ENCODE measurements at regions not wholly inside any gene's neighbourhood (a gene's known extent, or its start where the extent isn't known, plus 50 kb on each side); places are given as distances from the start of the nearest gene placed in this dataset.
"Not testable (repeated sequence)": the region's sequence is repeated elsewhere in the genome, so short reads cannot be mapped to it uniquely, and the experiment has no call there.

DNA sequence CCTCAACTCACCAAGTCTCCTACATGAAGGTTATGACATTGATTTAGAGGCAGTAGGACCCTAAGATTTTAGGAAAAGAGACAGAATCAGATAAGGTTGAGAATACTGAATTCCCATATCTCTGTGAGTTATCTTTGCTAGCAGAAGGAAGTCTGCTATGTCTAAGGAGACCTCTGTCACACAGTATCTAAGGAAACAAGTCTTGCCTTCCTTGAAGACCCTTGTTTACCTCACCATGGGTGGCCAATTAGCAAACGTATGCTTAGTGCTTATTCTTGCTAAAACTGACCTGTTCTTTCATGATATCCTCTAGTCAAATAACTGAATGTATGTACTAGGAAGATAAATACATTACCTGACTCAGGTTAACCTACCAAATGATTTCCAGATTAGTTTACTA lies 855.4 kb upstream of the SLITRK1 start:
- no peak overlapping the region for H3K4me3 ChIP-seq (ENCODE audit: low read depth, low read length)
- DNase-seq (ENCODE audit: low read depth), result no peak
- TF ChIP-seq, protein P1, sequence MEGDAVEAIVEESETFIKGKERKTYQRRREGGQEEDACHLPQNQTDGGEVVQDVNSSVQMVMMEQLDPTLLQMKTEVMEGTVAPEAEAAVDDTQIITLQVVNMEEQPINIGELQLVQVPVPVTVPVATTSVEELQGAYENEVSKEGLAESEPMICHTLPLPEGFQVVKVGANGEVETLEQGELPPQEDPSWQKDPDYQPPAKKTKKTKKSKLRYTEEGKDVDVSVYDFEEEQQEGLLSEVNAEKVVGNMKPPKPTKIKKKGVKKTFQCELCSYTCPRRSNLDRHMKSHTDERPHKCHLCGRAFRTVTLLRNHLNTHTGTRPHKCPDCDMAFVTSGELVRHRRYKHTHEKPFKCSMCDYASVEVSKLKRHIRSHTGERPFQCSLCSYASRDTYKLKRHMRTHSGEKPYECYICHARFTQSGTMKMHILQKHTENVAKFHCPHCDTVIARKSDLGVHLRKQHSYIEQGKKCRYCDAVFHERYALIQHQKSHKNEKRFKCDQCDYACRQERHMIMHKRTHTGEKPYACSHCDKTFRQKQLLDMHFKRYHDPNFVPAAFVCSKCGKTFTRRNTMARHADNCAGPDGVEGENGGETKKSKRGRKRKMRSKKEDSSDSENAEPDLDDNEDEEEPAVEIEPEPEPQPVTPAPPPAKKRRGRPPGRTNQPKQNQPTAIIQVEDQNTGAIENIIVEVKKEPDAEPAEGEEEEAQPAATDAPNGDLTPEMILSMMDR (IDR thresholded peaks at IDR 0.05; ENCODE audit: control insufficient read depth, extremely low read depth, insufficient read depth), result no peak

DNA sequence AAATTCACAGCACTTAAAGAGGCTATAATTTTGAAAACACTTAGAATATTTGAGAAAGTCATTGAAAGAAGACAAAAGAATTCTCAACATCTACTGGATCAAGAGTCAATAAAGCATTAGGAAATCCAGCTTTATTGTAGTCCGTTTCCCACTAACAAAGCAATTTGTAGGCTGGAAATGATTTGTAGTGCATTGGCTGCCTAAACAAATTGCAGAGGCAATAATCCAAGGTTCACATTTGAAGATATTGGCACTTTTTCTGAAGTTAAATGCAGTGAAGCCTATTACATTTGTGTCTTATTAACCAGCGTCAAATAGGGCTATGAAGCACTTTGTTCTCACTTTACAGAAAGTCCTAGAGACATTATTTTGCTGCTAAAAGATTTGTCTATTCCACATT lies 848.1 kb upstream of the SLITRK1 start:
- no peak for DNase-seq (ENCODE audit: low read depth)
- TF ChIP-seq, protein P1 (IDR thresholded peaks at IDR 0.05; ENCODE audit: control insufficient read depth, extremely low read depth, insufficient read depth), result no peak
- H3K4me3 ChIP-seq (ENCODE audit: low read depth, low read length), result no peak overlapping the region

DNA sequence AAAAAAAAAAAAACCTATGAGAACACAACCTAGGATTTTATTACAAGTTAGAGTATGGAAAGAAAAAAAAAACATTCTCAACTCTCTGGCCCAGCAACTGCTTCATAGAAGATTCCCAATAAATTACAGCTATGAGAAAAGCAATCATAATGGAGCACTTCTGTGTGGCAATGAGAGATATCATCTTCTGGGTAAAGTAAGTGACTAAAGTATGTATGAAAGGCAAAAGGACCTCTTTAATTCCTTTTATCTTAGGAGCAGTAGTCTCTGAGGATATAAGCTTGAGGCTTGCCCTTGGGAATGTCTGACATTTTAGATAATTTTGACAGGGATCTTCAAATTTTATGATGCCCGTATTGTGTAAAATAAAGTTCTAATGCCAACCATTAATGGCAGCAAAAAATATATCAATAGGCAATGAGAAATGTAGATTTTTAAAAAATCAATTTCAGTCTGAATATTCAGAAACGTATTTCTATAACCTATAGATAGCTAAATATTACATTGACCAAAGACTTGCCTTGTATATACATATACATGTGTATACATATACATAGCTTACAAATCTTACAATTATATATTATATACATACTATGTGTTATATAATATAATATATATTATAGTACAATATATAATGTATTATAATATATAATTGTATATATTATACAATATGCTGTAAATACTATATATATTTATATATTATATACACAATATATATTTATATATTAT lies 823.9 kb upstream of the SLITRK1 start:
- no peak overlapping the region for H3K4me3 ChIP-seq (ENCODE audit: low read depth, low read length)
- TF ChIP-seq, protein P1 (IDR thresholded peaks at IDR 0.05; ENCODE audit: control insufficient read depth, extremely low read depth, insufficient read depth), result no peak
- DNase-seq (ENCODE audit: low read depth), result no peak

DNA sequence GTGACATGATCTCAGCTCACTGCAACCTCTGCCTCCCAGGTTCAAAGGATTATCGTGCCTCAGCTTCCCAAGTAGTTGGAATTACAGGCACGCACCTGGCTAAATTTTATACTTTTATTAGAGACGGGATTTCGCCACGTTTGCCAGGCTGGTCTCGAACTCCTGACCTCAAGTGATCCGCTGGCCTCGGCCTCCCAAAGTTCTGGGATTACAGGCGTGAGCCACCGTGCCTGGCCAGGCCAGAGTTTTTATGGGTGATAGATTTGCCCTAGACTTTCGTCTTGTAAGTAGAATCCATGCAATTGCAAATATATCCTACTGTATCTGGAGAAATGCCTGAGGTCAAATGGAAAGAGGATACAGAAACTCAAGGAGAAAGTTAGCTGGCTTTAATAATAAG lies 819.9 kb upstream of the SLITRK1 start:
- no peak for DNase-seq (ENCODE audit: low read depth)
- no peak overlapping the region for H3K4me3 ChIP-seq (ENCODE audit: low read depth, low read length)
- TF ChIP-seq, protein P1 (IDR thresholded peaks at IDR 0.05; ENCODE audit: control insufficient read depth, extremely low read depth, insufficient read depth), result no peak

DNA sequence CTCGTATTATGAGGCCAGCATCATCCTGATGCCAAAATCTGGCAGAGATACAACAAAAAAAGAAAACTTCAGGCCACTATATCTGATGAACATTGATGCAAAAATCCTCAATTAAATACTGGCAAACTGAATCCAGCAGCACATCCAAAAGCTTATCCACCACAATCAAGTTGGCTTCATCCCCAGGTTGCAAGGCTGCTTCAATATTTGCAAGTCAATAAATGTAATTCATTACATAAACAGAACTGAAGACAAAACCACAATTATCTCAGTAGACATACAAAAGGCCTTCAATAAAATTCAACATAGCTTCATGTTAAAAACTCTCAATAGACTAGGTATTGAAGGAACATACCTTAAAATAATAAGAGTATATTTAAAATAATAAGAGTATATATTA lies 815.3 kb upstream of the SLITRK1 start:
- not testable (repeated sequence) for H3K4me3 ChIP-seq (ENCODE audit: low read depth, low read length)
- peak; percentile 61 for DNase-seq (ENCODE audit: low read depth)

DNA sequence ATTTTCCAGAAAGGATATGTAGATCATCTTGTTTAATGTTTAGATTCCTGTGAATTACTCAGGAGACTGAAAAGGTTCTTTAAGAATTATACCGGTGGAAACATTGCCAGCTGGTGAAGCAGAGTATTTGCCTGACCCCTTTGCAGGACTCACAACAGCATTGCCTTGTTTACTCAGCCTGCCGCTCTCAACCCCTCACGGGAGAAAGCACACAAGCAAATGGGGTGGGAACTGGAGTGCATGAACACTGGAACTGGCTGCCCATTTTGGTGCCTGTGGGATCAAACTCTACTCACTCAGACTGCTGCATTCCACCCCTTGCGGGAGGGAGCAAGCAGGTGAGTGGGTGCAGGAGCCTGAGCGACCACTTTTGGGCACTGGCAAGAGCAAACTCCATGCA lies 804.7 kb upstream of the SLITRK1 start:
- no peak for DNase-seq (ENCODE audit: low read depth)
- no peak overlapping the region for H3K4me3 ChIP-seq (ENCODE audit: low read depth, low read length)
- TF ChIP-seq, protein P1 (IDR thresholded peaks at IDR 0.05; ENCODE audit: control insufficient read depth, extremely low read depth, insufficient read depth), result no peak

DNA sequence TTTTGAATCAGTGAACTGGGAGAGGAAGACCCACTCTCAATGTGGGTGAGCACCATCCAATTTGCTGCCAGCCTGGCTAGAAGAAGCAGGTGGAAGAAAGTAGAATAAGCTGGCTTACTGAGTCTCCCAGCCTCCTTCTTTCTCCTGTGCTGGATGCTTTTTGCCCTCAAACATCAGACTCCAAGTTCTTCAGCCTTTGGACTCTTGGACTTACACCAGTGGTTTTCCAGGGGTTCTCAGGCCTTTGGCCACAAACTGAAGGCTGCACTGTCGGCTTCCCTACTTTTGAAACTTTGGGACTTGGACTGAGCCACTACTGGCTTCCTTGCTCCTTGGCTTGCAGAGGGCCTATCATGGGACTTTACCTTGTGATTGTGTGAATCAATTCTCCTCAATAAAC lies 804.2 kb upstream of the SLITRK1 start:
- no peak for DNase-seq (ENCODE audit: low read depth)
- no peak overlapping the region for H3K4me3 ChIP-seq (ENCODE audit: low read depth, low read length)
- TF ChIP-seq, protein P1 (IDR thresholded peaks at IDR 0.05; ENCODE audit: control insufficient read depth, extremely low read depth, insufficient read depth), result no peak

All from LNCaP clone FGC (cell line).